Endothelial cell of umbilical vein (primary cell): ENCODE measurements at regions not wholly inside any gene's neighbourhood (a gene's known extent, or its start where the extent isn't known, plus 50 kb on each side); places are given as distances from the start of the nearest gene placed in this dataset.

ENCODE experiments used
- BruUV-seq: library from RNA; stranded (reverse); fragments of 400-500 nt; replicated peaks from 2 replicates; lab custom pipeline; 2021; lab: Mats Ljungman, UMichigan
- CTCF ChIA-PET: fragments of 300-600, 350-600 bp; sonication (Branson Sonifier 250); formaldehyde crosslinking; loops from one replicate; lab custom pipeline; 2021; ENCODE audit warnings: antibody characterized with exemption, inconsistent platforms; lab: Charles Lee
- POLR2A ChIA-PET: fragments of 300-600, 350-600 bp; sonication (Branson Sonifier 250); formaldehyde crosslinking; loops from one replicate; lab custom pipeline; 2021; ENCODE audit warnings: antibody characterized with exemption, inconsistent platforms; lab: Charles Lee
- DNase-seq: peaks from one replicate; pipeline ENCODE4 v3.0.0-alpha.2; 2011; ENCODE audit warnings: low read depth, low spot score
- FAIRE-seq: peaks from 2 replicates; lab custom pipeline; 2011; peaks lifted over from hg19 to GRCh38; lab: Jason Lieb, UNC
- H2AFZ ChIP-seq: 2 replicates; pipeline ENCODE4 v1.6.0; 2012; ENCODE audit warnings: low read depth, low read length, control low read depth, inconsistent platforms
- H3K27ac ChIP-seq: 2 replicates; pipeline ENCODE4 v1.5.1; 2011; ENCODE audit warnings: low read depth, mild to moderate bottlenecking, control low read depth, low read length, moderate library complexity; ENCODE audit not compliant: insufficient read depth
- H3K27me3 ChIP-seq, 2 experiments: 2 replicates each; pipeline versions ENCODE4 v1.6.0 to v1.6.1; 2011; ENCODE audit warnings: low read length in 2 of 2, mixed read lengths in 1 of 2; ENCODE audit not compliant: control insufficient read depth in 2 of 2, insufficient read depth in 2 of 2
- H3K36me3 ChIP-seq, 2 experiments: 2 replicates in 1 of 2; 3 replicates in 1 of 2; pipeline ENCODE4 v1.5.1; 2011; ENCODE audit warnings: low read length in 2 of 2, mild to moderate bottlenecking in 1 of 2, moderate library complexity in 1 of 2; ENCODE audit not compliant: control insufficient read depth in 2 of 2, insufficient read depth in 2 of 2; ENCODE audit errors: extremely low read depth in 1 of 2
- H3K4me1 ChIP-seq: 3 replicates; pipeline ENCODE4 v1.5.1; 2011; ENCODE audit warnings: mild to moderate bottlenecking, low read length; ENCODE audit not compliant: control insufficient read depth, insufficient read depth; ENCODE audit errors: extremely low read depth
- H3K4me2 ChIP-seq: 2 replicates; pipeline ENCODE4 v1.6.1; 2011; ENCODE audit warnings: low read length, control low read depth, mixed read lengths; ENCODE audit not compliant: insufficient read depth
- H3K4me3 ChIP-seq, 3 experiments: fragments of 200-600 bp in 1 of 3; sonication (generic), shearing (Covaris generic) in 1 of 3; replicated peaks in 1 of 3; 2 replicates each; pipeline ENCODE4 v1.5.1; 2011 to 2016; ENCODE audit warnings: control low read depth in 3 of 3, low read length in 3 of 3, mild to moderate bottlenecking in 2 of 3, inconsistent platforms in 1 of 3, low read depth in 1 of 3, moderate library complexity in 1 of 3; ENCODE audit not compliant: insufficient read depth in 1 of 3
- H3K79me2 ChIP-seq: 2 replicates; pipeline ENCODE4 v1.6.0; 2012; ENCODE audit warnings: low read length, inconsistent platforms; ENCODE audit not compliant: control insufficient read depth, insufficient read depth
- H3K9ac ChIP-seq: replicated peaks from 2 replicates; pipeline ENCODE3; 2011; ENCODE audit warnings: low read length, control low read depth; ENCODE audit not compliant: insufficient read depth; ENCODE audit errors: extremely low read depth
- H3K9me1 ChIP-seq: replicated peaks from 3 replicates; pipeline ENCODE4 v1.6.0; 2011; ENCODE audit warnings: mild to moderate bottlenecking, low read length; ENCODE audit not compliant: control insufficient read depth, insufficient read depth; ENCODE audit errors: extremely low read depth
- H3K9me3 ChIP-seq: replicated peaks from 2 replicates; pipeline ENCODE4 v1.5.1; 2012; ENCODE audit warnings: low read length, inconsistent platforms; ENCODE audit not compliant: control insufficient read depth, insufficient read depth
- H4K20me1 ChIP-seq: replicated peaks from 2 replicates; pipeline ENCODE3; 2011; ENCODE audit warnings: mild to moderate bottlenecking, low read length; ENCODE audit not compliant: control insufficient read depth, insufficient read depth; ENCODE audit errors: extremely low read depth
- CTCF ChIP-seq, 2 donors: IDR thresholded peaks; 1 replicate in 1 of 2; 2 replicates in 1 of 2; pipeline ENCODE4 v1.5.1; 2011; ENCODE audit warnings: low read length in 2 of 2, mild to moderate bottlenecking in 2 of 2, moderate library complexity in 2 of 2, control low read depth in 1 of 2, inconsistent platforms in 1 of 2, low read depth in 1 of 2; ENCODE audit not compliant: insufficient read depth in 1 of 2; ENCODE audit errors: extremely low read depth in 1 of 2
- EZH2 ChIP-seq: IDR thresholded peaks from 2 replicates; pipeline ENCODE4 v1.6.1; 2012; ENCODE audit warnings: borderline replicate concordance, low read depth, mild to moderate bottlenecking, moderate library complexity, low read length, inconsistent platforms; ENCODE audit not compliant: severe bottlenecking
- FOS ChIP-seq: IDR thresholded peaks from 2 replicates; pipeline ENCODE4 v1.6.1; 2011; ENCODE audit warnings: mild to moderate bottlenecking, low read length, moderate library complexity, borderline replicate concordance; ENCODE audit not compliant: insufficient read depth
- GATA2 ChIP-seq: IDR thresholded peaks from 2 replicates; pipeline ENCODE4 v1.7.0; 2011; ENCODE audit warnings: low read depth, mild to moderate bottlenecking, moderate library complexity, mixed read lengths, low read length; ENCODE audit not compliant: insufficient read length, insufficient read depth
- JUN ChIP-seq: IDR thresholded peaks from 2 replicates; pipeline ENCODE4 v1.6.1; 2011; ENCODE audit warnings: borderline replicate concordance, low read depth; ENCODE audit not compliant: insufficient read length, insufficient read depth
- MAX ChIP-seq: IDR thresholded peaks from 2 replicates; pipeline ENCODE4 v1.6.1; 2011; ENCODE audit not compliant: insufficient read depth, insufficient read length
- MYC ChIP-seq: IDR thresholded peaks from one replicate; pipeline ENCODE4 v1.6.1; 2011; ENCODE audit warnings: mild to moderate bottlenecking, low read depth, low read length
- POLR2A ChIP-seq: IDR thresholded peaks from 2 replicates; pipeline ENCODE4 v1.6.1; 2012; ENCODE audit warnings: low read depth, mild to moderate bottlenecking, control low read depth, low read length
- POLR2AphosphoS5 ChIP-seq: IDR thresholded peaks from 2 replicates; pipeline ENCODE4 v1.6.1; 2012; ENCODE audit warnings: low read depth, mild to moderate bottlenecking, control low read depth, low read length, moderate library complexity; ENCODE audit not compliant: insufficient read depth
- dilution Hi-C: fragments of 300-500 bp; cut with MboI; formaldehyde crosslinking; loops from one replicate; pipeline ENCODE4 v1.15.0; 2019; ENCODE audit warnings: low sequenced_read_pairs; ENCODE audit not compliant: extremely low pct_ligation_motif_present
- intact Hi-C: fragments of 100-400 bp; cut with micrococcal nuclease; formaldehyde crosslinking; loops from one replicate; pipeline ENCODE4 v1.10.0; 2022

- Histone ChIP-seq H3K9me3 (no peaks in the 10 kb centered on the region), H3K27me3 (no peaks in the 10 kb centered on the region), H3K4me3 (no peak overlapping the region), H3K79me2 (no peaks in the 10 kb centered on the region), H3K9me1 (no peaks in the 10 kb centered on the region), H3K9ac (no peak overlapping the region), H3K4me2 (no peak overlapping the region), H3K36me3 (no peaks in the 10 kb centered on the region), H3K4me1 (no peaks in the 10 kb centered on the region), H3K27ac (no peak overlapping the region), H2AFZ (no peak overlapping the region), H4K20me1 (no peaks in the 10 kb centered on the region)
- intact Hi-C loops: no loop called here
- dilution Hi-C loops: no loop called here
- FAIRE-seq (no peak), DNase-seq (no peak)
- ChIA-PET POLR2A (no interaction called here), CTCF (no interaction called here)
- no peak for TF ChIP-seq MYC
- TF ChIP-seq POLR2A: no peak
- no peak for TF ChIP-seq GATA2
- no peak for TF ChIP-seq POLR2AphosphoS5
- TF ChIP-seq EZH2: no peak
- no peak for TF ChIP-seq MAX
- TF ChIP-seq CTCF (IDR thresholded peaks at IDR 0.05; ENCODE audit: extremely low read depth in 1 of 2, insufficient read depth in 1 of 2, low read depth in 1 of 2, low read length in 2 of 2): no peak
- TF ChIP-seq FOS: no peak
- TF ChIP-seq JUN: no peak
- BruUV-seq: no TSS peak
Observed at GRCh38 chr6:169014211-169015197, 239.1 kb downstream of the THBS2 start.
